ENCODE measurements at regions not wholly inside any gene's neighbourhood (a gene's known extent, or its start where the extent isn't known, plus 50 kb on each side); places are given as distances from the start of the nearest gene placed in this dataset.

DNA sequence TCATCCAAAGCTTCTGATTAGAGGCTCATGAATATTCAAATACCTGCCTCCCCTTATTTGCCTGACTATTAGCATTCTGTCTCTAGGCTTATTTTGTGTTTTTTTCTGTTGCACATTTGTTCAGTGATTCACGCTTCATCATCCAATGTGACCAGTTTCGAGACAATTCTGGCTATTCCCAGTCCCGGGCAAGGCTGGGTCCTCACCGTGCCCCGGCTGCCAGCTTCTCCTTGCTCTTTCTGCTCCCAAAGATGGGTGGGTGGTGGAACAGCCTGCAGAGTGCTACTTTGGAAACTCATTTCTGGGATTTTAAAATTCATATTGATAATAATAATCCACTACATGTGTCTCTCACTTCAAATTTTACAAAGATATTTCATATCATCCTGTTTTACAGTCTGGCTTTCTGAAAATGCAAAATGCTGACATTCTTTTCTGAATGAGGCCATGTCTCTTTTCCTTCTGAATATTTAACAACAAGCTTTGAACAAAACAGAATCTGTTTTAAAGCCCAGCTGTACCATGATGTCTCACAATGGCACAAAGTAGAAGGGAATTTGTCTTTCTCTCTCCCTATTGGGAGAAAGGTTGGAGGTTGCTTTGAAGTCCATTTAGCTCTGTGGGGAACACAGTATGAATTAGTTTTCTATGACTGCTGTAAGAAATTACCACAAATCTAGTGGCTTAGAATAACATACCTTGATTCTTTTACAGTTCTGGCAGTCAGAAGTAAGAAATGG is 116.9 kb upstream of the CDH13 start:
- TF ChIP-seq EP300 (IDR thresholded peaks at IDR 0.05; ENCODE audit: borderline replicate concordance in 1 of 2, low read depth in 2 of 2, low read length in 2 of 2), result no peak
- TF ChIP-seq POLR2A (IDR thresholded peaks at IDR 0.05; ENCODE audit: control extremely low read depth in 1 of 2, low read depth in 2 of 2, low read length in 2 of 2), result no peak
- TF ChIP-seq, protein P1, sequence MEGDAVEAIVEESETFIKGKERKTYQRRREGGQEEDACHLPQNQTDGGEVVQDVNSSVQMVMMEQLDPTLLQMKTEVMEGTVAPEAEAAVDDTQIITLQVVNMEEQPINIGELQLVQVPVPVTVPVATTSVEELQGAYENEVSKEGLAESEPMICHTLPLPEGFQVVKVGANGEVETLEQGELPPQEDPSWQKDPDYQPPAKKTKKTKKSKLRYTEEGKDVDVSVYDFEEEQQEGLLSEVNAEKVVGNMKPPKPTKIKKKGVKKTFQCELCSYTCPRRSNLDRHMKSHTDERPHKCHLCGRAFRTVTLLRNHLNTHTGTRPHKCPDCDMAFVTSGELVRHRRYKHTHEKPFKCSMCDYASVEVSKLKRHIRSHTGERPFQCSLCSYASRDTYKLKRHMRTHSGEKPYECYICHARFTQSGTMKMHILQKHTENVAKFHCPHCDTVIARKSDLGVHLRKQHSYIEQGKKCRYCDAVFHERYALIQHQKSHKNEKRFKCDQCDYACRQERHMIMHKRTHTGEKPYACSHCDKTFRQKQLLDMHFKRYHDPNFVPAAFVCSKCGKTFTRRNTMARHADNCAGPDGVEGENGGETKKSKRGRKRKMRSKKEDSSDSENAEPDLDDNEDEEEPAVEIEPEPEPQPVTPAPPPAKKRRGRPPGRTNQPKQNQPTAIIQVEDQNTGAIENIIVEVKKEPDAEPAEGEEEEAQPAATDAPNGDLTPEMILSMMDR (IDR thresholded peaks at IDR 0.05; ENCODE audit: control extremely low read depth in 1 of 3, insufficient read depth in 1 of 3, low read depth in 1 of 3, low read length in 3 of 3), result no peak
- TF ChIP-seq, protein P2, sequence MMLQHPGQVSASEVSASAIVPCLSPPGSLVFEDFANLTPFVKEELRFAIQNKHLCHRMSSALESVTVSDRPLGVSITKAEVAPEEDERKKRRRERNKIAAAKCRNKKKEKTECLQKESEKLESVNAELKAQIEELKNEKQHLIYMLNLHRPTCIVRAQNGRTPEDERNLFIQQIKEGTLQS (IDR thresholded peaks at IDR 0.05; ENCODE audit: insufficient read depth, low read depth, low read length), result no peak
- TF ChIP-seq, protein P3, sequence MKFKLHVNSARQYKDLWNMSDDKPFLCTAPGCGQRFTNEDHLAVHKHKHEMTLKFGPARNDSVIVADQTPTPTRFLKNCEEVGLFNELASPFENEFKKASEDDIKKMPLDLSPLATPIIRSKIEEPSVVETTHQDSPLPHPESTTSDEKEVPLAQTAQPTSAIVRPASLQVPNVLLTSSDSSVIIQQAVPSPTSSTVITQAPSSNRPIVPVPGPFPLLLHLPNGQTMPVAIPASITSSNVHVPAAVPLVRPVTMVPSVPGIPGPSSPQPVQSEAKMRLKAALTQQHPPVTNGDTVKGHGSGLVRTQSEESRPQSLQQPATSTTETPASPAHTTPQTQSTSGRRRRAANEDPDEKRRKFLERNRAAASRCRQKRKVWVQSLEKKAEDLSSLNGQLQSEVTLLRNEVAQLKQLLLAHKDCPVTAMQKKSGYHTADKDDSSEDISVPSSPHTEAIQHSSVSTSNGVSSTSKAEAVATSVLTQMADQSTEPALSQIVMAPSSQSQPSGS (IDR thresholded peaks at IDR 0.05; ENCODE audit: low read length), result no peak
- TF ChIP-seq, protein P4, sequence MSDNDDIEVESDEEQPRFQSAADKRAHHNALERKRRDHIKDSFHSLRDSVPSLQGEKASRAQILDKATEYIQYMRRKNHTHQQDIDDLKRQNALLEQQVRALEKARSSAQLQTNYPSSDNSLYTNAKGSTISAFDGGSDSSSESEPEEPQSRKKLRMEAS (IDR thresholded peaks at IDR 0.05), result no peak
- TF ChIP-seq GABPA (IDR thresholded peaks at IDR 0.05; ENCODE audit: borderline replicate concordance, insufficient read depth, low read length), result no peak
- TF ChIP-seq CHD1 (IDR thresholded peaks at IDR 0.05; ENCODE audit: low read depth, low read length), result no peak
- no peak for TF ChIP-seq YY1 (IDR thresholded peaks at IDR 0.05; ENCODE audit: low read depth, low read length)

All from H1 (cell line).